HepG2 (cell line): ENCODE measurements at regions not wholly inside any gene's neighbourhood (a gene's known extent, or its start where the extent isn't known, plus 50 kb on each side); places are given as distances from the start of the nearest gene placed in this dataset.

Experiments
- ATF2 ChIP-seq: sonication (generic); formaldehyde crosslinking; IDR thresholded peaks from 2 replicates; pipeline ENCODE4 v1.4.0; 2020; ENCODE audit warnings: missing genetic modification reagents
- CTCF ChIP-seq: sonication (generic); formaldehyde crosslinking; IDR thresholded peaks from 2 replicates; pipeline ENCODE4 v1.5.0; 2020; ENCODE audit warnings: mild to moderate bottlenecking, missing genetic modification reagents, moderate library complexity
- EHMT2 ChIP-seq: fragments of 200-600 bp; sonication (generic); IDR thresholded peaks from 2 replicates; pipeline ENCODE4 v1.7.0; 2017; ENCODE audit warnings: antibody characterized with exemption, low read depth, low read length, borderline replicate concordance
- EP300 ChIP-seq, 3 experiments: sonication (generic) in 1 of 3; formaldehyde crosslinking in 1 of 3; IDR thresholded peaks; 2 replicates each; pipeline versions ENCODE4 v1.5.1 to v1.6.1; 2011 to 2020; ENCODE audit warnings: low read depth in 2 of 3, low read length in 2 of 3, borderline replicate concordance in 1 of 3, improper control_type of control experiment in 1 of 3, mild to moderate bottlenecking in 1 of 3, missing genetic modification reagents in 1 of 3, moderate library complexity in 1 of 3
- FOXA3 ChIP-seq: IDR thresholded peaks from 2 replicates; pipeline ENCODE4 v1.6.1; 2016; ENCODE audit warnings: missing genetic modification reagents, missing compliant biosample characterization
- HNRNPUL1 ChIP-seq: fragments of 200-400 bp; formaldehyde crosslinking; IDR thresholded peaks from 2 replicates; pipeline ENCODE4 v1.6.1; 2017; ENCODE audit warnings: low read depth, mild to moderate bottlenecking, low read length, moderate library complexity
- MEIS2 ChIP-seq: sonication (generic); formaldehyde crosslinking; IDR thresholded peaks from 2 replicates; pipeline ENCODE4 v1.9.0; 2021; ENCODE audit warnings: mild to moderate bottlenecking, missing genetic modification reagents
- MYC ChIP-seq: sonication (generic); formaldehyde crosslinking; IDR thresholded peaks from 2 replicates; pipeline ENCODE4 v1.9.0; 2021; ENCODE audit warnings: missing genetic modification reagents, borderline replicate concordance
- MZF1 ChIP-seq: sonication (generic); formaldehyde crosslinking; IDR thresholded peaks from 2 replicates; pipeline ENCODE4 v1.8.1; 2023; ENCODE audit warnings: mild to moderate bottlenecking, missing genetic modification reagents, borderline replicate concordance
- NPAS2 ChIP-seq: sonication (generic); formaldehyde crosslinking; IDR thresholded peaks from 2 replicates; pipeline ENCODE4 v1.8.0; 2022; ENCODE audit warnings: mild to moderate bottlenecking, missing genetic modification reagents, borderline replicate concordance
- POLR2AphosphoS5 ChIP-seq: IDR thresholded peaks from 2 replicates; pipeline ENCODE4 v1.6.1; 2012; ENCODE audit warnings: low read depth, low read length
- ZNF10 ChIP-seq: sonication (generic); formaldehyde crosslinking; IDR thresholded peaks from 2 replicates; pipeline ENCODE4 v1.4.0; 2020; ENCODE audit warnings: mild to moderate bottlenecking, low read depth, missing genetic modification reagents, borderline replicate concordance
- ZNF740 ChIP-seq: sonication (generic); formaldehyde crosslinking; IDR thresholded peaks from 2 replicates; pipeline ENCODE4 v1.4.0; 2020; ENCODE audit warnings: missing genetic modification reagents

- TF ChIP-seq ZNF10 (CRISPR knock-in tag) = no peak
- TF ChIP-seq CTCF (CRISPR knock-in tag) = no peak
- TF ChIP-seq MZF1 (CRISPR knock-in tag) = no peak
- TF ChIP-seq MYC (CRISPR knock-in tag) = no peak
- no peak for TF ChIP-seq HNRNPUL1
- TF ChIP-seq POLR2AphosphoS5 = no peak
- TF ChIP-seq MEIS2 = no peak
- no peak for TF ChIP-seq EP300 (IDR thresholded peaks at IDR 0.05; ENCODE audit: low read depth in 2 of 2, low read length in 2 of 2)
- TF ChIP-seq EP300 (CRISPR knock-in tag; IDR thresholded peaks at IDR 0.05; ENCODE audit: borderline replicate concordance) = no peak
- no peak for TF ChIP-seq FOXA3 (CRISPR knock-in tag)
- no peak for TF ChIP-seq ZNF740 (CRISPR knock-in tag)
- TF ChIP-seq EHMT2 = no peak
- TF ChIP-seq ATF2 (CRISPR knock-in tag) = no peak
- TF ChIP-seq NPAS2 (CRISPR knock-in tag) = no peak
Observed at GRCh38 chr10:1911771-1912170, 174.4 kb upstream of the ADARB2 start.
